MM.1S (cell line): ENCODE measurements at regions not wholly inside any gene's neighbourhood (a gene's known extent, or its start where the extent isn't known, plus 50 kb on each side); places are given as distances from the start of the nearest gene placed in this dataset.

Experiments used
- CTCF ChIP-seq: fragments of 300-600 bp; sonication (generic); IDR thresholded peaks from 2 replicates; pipeline ENCODE4 v1.5.1; 2016; ENCODE audit warnings: antibody characterized with exemption, low read length, mixed read lengths
- EZH2phosphoT487 ChIP-seq: fragments of 300-600 bp; sonication (generic); IDR thresholded peaks from 2 replicates; pipeline ENCODE4 v1.6.1; 2018; ENCODE audit warnings: antibody characterized with exemption, low read length

GRCh38 chr5:88113429-88113828 lies 155.2 kb downstream of the TMEM161B start:
- no peak for TF ChIP-seq EZH2phosphoT487
- TF ChIP-seq CTCF: no peak
